Glomerular visceral epithelial cell (primary cell): ENCODE measurements at regions not wholly inside any gene's neighbourhood (a gene's known extent, or its start where the extent isn't known, plus 50 kb on each side); places are given as distances from the start of the nearest gene placed in this dataset.
A peak's percentile ranks its signal among the peaks of the same experiment; 100 is the strongest.

Experiments used
- DNase-seq: peaks from one replicate; pipeline ENCODE4 v3.0.0-alpha.2; 2016; ENCODE audit errors: extremely low spot score

- no peak for DNase-seq
These were observed 178.0 kb upstream of the SGK1 start for GRCh38 chr6:134495890-134496248.

GRCh38 chr6:134495203-134495889 is 177.4 kb upstream of the SGK1 start:
- no peak for DNase-seq

- no peak for DNase-seq
These were observed 175.9 kb upstream of the SGK1 start for GRCh38 chr6:134493789-134494188.

- DNase-seq: no peak
These were observed 173.6 kb upstream of the SGK1 start for GRCh38 chr6:134491477-134491876.

GRCh38 chr6:134482593-134483270 is 164.8 kb upstream of the SGK1 start:
- no peak for DNase-seq

- DNase-seq: no peak
These were observed 164.1 kb upstream of the SGK1 start for GRCh38 chr6:134481966-134482365.

GRCh38 chr6:134480593-134480992 is 162.7 kb upstream of the SGK1 start:
- DNase-seq: peak; percentile 40

- DNase-seq: no peak
These were observed 161.0 kb upstream of the SGK1 start for GRCh38 chr6:134478764-134479399.

- no peak for DNase-seq
These were observed 160.2 kb upstream of the SGK1 start for GRCh38 chr6:134477991-134478635.

- no peak for DNase-seq
These were observed 157.0 kb upstream of the SGK1 start for GRCh38 chr6:134474955-134475354.

GRCh38 chr6:134472661-134473060 is 154.7 kb upstream of the SGK1 start:
- DNase-seq: no peak

GRCh38 chr6:134472046-134472445 is 154.1 kb upstream of the SGK1 start:
- no peak for DNase-seq

- DNase-seq: no peak
These were observed 152.6 kb upstream of the SGK1 start for GRCh38 chr6:134470457-134470975.

- no peak for DNase-seq
These were observed 152.0 kb upstream of the SGK1 start for GRCh38 chr6:134469702-134470456.

GRCh38 chr6:134468633-134469032 is 150.7 kb upstream of the SGK1 start:
- no peak for DNase-seq

- no peak for DNase-seq
These were observed 149.7 kb upstream of the SGK1 start for GRCh38 chr6:134467620-134468019.

GRCh38 chr6:134466771-134467525 is 149.0 kb upstream of the SGK1 start:
- DNase-seq: no peak

GRCh38 chr6:134464690-134465411 is 146.9 kb upstream of the SGK1 start:
- peak; percentile 96 for DNase-seq

GRCh38 chr6:134458857-134459657 is 141.1 kb upstream of the SGK1 start:
- DNase-seq: no peak
